GM21717 (cell line): ENCODE measurements at regions not wholly inside any gene's neighbourhood (a gene's known extent, or its start where the extent isn't known, plus 50 kb on each side); places are given as distances from the start of the nearest gene placed in this dataset.

Experiments
- ATAC-seq: cut with Tn5 transposase; IDR thresholded peaks from one replicate; pipeline ENCODE4 v1.9.1; 2021; ENCODE audit warnings: mild to moderate bottlenecking, moderate library complexity; ENCODE audit not compliant: unreplicated experiment

DNA sequence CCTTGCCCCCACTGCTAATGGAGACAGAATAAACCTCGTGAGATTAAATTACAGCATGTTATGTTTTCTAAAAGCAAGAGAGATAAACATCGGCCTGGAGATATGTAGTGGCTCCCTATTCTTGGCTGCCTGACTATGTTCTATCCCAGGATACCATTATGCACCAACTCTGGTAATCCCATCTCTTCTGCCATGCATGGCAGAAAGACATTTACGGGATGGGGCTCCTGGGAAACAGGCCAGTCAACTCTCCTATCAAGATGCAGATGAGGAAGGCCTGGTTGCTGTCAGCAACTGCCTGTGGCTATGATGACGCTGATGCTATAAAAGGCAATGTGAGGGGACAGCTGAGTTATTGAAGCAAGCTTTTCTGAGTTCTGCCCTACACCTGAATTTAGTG, 166.2 kb upstream of the VCX3A start:
- no peak for ATAC-seq

DNA sequence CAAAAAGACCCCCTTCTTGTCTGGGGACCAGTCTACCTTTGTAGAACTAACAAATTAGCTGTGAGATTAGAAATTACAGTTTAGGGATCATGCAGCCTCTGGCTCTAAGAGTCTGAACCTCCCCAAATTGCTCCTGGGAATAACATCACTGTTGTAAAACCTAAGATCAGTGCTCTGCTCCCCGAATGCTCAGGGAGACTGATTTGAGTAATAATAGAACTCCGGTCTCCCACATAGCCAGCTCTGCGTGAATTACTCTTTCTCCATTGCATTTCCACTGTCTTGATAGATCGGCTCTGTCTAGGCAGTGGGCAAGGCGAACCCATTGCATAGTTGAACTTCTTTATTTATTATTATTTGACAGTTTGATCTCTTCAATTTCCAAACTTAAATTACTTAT, 160.8 kb upstream of the VCX3A start:
- ATAC-seq: no peak

DNA sequence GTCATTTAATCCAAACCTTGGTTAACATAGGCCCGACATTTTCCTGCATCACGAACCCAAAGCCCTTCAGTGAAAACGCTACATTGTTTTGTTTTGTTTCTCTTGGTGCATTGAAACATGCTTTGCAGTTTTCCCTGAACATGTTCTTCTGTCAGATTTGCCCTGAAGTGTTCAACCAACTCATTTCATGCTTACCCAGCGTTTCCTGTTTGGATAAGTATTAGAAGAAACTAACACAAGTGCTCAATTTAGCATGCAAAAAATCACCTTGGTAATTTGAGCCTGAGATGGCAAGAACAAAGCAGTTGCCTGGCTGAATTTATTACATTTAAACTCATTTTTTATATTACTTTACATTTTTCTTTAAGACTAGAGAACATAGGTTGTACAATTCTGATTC, 160.1 kb upstream of the VCX3A start:
- ATAC-seq: no peak

DNA sequence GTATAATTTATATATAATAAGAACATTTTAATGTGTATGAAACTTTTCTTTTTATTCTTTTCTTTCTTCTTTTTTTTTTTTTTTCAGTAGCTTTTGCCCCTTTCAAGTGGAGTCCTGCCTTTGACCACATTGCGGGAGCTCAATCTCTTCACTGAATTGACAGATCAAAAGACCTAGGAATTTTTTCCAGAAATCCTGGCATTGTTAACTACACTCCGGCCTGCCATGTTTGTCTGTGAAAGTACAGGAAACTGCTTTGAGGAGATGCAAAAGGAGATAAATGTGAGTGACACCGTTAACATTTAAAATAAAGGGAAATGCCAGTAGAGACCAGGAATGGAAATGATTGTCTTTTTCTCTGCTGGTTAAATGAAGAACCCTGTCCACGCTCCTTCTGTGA, 159.3 kb upstream of the VCX3A start:
- ATAC-seq: no peak

DNA sequence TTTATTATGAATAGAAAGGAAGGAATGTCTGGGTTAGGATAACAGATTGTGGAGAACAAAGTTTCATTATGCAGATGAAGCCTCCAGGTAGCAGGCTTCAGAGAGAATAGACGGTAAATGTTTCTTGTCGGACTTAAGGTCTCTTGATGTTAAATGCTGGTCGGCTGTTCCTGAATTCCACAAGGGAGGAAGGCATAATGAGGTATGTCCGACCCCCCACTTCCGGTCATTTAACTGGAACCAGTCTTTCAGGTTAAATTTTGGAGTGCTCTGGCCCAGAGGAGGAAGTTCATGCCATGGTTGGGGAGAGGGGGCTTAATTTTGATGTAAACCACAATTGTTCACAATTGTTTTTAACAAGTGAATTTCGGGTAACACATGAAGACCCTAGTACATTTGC, 158.1 kb upstream of the VCX3A start:
- no peak for ATAC-seq

DNA sequence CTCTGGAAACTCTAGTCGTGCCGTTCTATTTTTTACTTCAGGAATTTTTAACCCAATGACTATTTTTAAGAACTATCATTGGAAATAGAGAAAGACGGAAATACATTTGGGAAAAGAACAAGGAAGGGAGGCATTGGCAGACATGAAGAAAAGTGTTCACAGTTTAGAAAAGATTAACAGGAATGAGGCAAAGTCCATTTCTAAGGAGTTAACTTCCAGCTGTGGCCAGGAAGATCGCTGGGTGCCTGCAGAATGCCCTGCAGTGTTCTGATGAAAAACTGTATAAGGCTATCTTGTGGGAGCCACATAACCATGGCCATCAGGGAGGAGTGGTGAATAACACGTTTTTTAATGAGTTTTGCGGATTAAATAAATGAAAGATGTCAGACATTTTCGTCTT, 150.6 kb upstream of the VCX3A start:
- no peak for ATAC-seq

DNA sequence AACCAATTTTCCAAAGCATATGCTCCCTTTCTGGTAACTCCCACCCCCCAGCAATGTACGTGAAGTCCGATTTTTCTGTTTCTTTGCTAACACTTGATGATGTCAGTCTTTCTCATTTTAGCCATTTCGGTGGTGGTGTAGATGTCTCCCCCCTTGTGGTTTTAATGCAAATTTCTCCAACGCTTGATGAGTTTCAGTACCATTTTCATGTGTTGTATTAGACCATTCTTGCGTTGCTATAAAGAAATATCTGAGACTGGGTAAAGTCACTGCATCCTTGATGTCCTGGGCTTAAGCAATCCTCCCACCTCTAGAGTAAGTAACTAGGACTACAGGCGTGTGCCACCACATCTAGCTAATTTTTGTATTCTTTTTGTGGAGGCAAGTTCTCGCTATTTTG, 148.4 kb upstream of the VCX3A start:
- ATAC-seq: peak; percentile 46

DNA sequence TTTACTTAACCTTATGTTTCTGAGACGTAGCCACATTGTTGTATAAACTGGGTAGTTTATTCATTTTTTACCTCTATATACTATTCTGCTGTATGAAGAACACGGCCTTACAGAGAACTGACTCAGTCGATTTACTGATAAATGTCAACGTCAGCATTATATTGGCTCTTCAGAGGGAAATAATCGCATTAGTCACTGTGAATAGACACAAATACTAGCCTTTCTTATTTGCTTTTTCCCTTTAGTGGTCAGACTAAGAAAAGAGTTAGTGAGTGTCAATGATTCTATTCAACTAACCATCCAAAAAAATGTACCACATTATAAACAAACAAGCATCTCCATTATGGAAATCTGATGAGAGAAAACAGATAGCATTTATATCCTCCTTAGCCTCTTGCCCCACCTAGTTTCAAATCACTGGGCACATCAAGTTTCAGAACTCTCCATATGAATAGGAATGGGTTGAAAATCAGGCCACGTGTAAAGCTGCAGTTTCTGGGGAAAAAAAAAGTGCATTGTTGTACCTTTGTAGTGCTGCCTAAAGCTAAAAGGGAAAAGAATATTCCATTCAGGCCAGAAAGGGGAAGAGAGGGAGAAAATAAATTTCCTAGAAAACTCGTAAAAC, 146.7 kb upstream of the VCX3A start:
- ATAC-seq: no peak

DNA sequence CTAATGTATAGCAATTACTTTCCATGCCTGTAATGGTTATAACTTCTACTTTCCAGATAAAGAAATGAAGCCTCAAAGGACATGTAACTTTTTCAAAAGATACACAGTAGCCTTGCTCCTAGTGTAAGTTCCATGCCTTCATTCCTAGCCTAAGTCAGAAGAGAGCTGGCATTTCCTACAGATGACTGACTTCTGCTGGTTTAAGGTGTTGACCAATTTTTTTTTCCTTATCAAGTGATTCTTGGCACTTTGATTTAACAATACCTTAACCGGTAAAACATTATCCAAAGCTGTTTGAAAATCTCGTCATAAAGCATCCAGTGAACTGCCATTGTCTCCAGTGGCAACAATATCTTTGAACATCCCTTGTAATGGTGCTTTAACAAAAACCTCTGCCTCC, 145.1 kb upstream of the VCX3A start:
- ATAC-seq: no peak

DNA sequence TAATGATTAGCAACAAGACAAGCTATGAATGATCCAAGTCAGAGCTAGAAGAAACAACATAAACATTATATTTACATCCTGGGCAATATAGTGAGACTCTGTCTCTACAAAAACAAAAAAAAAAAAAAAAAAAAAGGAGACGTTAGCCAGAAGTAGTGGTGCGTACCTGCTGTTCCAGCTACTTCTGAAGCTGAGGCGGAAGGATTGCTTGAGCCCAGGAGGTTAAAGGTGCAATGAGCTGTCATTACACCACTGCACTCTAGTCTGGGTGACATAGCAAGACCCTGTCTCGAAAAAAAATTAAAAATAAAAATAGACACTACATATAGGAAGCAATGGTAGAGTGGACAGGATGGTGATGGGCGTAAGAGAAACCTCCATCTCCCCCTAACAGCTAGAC, 144.6 kb upstream of the VCX3A start:
- no peak for ATAC-seq

DNA sequence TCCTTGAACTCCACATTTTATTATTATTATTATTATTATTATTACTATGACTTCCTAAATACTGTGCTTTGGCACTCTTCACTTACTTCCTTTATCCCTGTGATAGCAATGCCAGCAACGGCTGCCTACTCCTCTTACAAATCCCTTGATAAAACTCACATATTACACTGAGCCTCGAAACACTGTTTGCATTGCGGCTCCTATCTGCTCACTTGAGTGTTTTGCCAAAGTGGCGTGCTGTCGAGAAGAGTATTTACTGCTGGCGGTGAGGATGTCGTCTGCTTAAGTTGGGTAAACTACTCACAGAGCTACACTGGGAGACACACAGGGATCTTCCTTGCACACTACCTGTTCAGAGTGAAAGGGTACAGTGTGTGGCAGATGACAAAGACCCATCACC, 143.4 kb upstream of the VCX3A start:
- ATAC-seq: no peak

DNA sequence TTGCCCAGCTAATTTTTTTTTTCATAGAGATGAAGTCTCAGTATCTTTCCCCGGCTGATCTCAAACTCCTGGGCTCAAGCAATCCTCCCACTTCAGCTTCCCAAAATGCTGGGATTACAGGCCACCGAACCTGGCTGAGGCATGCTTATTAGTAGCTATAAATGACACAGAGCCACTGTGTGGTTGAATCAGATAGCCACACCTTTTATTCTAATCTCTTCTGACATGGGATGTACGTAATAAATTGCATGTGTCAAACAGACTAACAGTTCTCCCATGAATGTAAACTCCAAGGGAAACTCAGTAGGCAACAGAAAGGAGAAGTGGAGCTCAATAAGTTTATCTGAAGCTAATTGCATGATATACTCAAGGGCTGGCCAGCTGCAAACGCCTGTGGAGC, 139.8 kb upstream of the VCX3A start:
- no peak for ATAC-seq

DNA sequence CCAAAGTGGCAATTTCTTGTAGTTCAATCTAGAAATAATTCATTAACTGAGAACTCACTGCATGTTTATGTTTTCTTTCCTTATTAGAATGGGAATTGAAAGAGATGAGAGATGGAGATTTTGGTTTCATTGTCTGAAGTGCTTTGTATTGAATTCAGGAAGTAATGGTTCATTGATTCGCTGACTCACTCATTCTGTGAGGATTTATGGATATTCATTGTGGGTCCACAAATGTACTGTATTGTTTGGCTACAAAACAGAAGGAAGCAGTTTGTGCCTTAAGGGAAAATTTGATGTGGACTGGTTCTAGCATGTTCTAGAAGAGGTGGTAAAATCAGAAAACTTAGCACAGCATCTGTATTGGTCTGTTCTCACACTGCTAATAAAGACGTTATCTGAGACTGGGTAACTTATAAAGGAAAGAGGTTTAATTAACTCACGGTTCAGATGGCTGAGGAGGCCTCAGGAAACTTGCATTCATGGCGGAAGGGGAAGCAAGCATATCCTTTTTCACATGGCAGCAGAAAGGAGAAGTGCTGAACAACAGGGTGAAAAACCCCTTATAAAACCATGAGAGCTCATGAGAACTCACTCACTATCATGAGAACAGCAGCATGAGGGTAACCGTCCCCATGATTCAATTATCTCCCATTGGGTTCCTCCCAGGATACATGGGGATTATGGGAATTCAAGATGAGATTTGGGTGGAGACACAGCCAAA, 132.3 kb upstream of the VCX3A start:
- no peak for ATAC-seq

DNA sequence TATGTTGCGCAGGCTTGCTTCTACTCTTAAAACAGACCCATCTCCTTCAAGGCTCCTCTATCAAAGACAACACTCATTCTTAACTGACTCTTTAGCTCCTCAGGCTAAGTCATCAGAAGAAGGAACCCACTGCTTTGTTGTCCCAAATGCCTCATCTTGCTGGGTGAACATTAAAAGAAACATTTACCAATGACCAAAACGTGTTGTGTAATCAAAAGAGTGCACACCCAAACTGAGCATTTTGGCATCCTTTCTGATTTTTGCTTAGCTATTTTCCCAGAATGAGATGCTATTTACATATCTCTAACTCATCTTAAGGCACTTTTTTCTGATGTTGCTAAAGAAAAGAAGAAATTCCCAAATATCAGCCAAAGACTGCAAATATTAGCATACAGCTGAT, 131.7 kb upstream of the VCX3A start:
- ATAC-seq: no peak

DNA sequence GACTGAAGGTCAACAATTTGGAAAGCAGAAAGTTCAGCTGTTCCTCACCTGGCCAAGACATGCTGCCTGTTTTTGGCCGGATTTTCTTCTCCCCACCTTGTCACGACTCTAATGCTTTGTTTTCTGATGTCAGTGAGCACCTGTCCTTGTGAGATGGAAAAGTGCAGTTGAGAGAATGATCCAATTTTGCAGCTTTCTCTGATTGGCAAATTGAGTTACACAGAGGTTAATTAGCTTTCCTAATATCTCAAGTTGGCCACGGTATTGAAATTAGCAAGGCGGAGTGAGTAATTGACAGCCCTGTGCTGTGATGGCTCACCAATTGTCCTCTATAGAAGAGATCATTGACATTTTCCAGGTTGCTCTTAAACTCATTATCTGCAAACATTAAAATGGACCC, 126.8 kb upstream of the VCX3A start:
- no peak for ATAC-seq

DNA sequence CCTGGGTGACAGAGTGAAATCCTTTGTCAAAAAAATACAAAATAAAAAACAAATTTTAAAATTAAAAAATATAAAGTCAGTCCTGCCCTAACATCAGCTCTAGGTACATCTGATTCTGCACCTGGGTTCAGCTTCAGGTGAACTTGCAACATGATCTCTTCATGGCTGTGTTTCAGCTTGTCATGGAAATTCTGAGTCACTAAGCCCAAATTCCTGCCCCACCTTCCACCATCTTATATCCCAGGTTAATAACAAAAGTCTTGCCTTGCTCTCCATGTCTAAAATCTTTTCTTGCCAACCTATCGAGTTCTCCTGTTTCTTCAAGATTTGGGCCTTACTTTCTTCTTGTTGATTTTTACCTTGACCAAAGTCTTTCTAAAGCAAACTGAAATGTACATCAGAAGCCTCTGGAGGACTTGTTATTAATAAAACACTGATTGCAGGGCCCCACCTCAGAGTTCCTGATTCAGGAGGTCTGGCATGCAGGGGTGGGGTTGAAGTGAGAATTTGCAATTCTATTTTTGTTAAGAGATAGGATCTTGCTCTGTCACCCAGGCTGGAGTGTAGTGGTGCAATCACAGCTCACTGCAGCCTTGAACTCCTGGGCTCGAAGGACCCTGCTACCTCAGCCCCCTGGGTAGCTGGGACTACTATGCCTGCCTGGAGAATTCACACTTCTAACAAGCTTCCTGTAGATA, 125.8 kb upstream of the VCX3A start:
- ATAC-seq: no peak

DNA sequence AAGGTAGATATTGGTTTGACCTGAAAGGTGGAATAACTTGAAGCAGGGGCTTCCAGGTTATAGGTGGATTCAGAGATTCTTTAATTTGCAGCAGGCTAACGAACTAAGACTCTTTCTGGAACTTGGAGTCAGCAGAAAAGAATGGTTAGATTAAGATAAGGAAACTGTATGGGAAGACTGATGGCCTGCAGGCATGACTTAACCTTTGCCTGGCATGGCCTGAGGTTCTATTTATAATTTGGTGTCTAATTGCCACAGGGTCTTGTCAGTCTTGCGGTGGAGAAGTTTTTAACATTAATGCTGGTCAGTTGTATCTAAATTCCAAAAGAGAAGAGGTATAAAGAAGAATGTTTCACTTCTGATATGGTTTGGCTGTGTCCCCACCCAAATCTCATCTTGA, 110.3 kb upstream of the VCX3A start:
- no peak for ATAC-seq

DNA sequence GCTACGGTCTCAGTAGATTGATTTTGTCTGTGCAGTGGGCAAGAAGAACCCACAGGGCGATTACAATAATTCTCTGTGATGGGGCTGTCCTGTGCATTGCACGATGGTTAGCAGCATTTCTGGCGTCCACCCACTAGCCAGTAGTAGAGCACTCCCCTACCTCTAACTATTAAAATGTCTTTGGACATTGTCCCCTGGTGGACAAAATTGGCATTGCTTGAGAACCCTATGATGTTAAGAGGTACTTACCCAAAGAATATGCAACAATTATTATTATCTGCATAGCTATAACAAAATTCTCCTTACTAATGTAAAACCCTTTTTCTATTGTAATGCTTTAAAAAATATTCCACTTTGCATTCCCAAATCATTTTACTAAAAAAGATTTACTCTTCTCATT, 109.5 kb upstream of the VCX3A start:
- no peak for ATAC-seq

DNA sequence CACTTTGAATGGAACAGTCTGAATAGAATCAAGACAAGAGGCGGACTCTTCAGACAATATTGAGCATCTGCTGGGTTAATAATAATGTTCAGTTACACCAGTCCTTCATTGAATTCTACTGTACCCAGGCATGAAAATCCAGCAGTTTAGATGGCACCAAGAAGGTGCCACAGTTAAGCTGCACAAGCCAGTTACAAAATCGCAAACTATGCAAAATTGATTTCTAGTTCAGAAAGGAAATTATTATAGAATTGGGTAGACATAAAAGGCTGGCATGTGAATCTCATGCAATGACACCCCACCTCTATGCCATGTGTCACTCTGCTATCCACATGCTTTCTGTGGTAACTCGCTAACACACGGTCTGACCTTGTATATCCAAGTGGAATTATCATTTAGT, 105.8 kb upstream of the VCX3A start:
- no peak for ATAC-seq

DNA sequence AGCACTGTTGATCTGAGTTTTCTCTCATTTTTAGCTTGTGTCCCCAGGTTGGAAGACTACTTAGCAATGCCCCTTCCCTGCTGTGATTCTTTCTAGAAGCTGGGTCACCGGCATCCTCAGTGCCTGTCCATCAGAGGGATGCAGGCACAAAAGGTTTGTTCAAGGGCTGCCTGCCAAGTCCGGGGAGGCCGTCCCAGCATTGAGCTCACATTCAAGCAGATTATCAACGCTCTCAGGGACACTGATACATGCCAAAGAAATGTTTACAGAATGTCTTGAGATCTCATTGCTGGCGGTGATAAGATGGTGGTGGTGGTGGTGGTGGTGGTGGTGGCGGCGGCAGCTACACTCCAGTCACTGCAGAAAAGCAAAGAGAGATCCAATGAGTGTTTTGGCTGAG, 79.6 kb upstream of the VCX3A start:
- ATAC-seq: no peak

DNA sequence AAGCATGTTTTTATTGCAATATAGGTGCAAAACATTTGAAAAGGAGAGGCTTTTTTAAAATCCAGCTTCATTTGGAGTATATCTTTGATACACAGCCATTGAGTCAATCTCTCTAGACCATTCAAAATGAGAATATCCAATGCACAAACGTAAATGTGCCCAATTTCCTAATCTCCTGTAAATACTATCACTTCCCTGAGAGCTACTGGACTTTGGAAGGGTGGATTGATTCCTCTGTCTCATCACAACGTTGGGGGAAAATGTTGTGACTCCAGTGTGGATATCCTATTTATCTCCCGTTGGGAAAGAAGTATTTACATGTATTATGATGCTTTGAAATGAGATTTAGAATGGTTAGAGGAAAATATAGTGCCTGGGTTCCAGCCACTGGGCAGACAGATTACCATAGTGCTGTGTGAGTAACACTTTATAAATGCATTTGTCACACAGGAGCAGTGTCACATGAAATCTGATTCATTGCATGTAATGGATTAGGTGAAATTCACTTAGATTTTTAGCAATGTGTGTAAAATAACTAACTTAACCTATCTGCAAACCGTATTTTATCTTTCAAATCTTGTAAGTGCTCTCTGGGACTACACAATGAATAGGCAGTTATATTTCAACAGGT, 64.4 kb upstream of the VCX3A start:
- no peak for ATAC-seq
